ENCODE measurements at regions not wholly inside any gene's neighbourhood (a gene's known extent, or its start where the extent isn't known, plus 50 kb on each side); places are given as distances from the start of the nearest gene placed in this dataset.

DNA sequence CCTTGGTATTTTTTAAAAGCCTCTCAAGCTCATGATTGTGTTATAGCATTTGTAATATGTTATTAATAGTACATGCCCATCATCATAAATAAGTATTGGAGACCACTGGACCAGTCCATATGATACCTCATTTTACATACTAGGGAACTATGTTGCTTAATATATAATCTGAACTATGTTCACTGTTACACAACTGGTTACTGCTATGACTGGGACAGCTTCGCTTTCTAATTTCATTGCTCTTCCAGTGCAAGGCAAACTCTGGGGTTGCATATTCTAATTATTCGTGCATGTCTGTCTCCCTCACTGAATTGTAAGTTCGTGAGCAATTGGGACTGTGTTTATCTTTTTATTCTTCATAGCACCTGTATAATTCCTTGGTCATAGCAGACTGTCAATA is 330.5 kb downstream of the RAPGEF2 start:
- no peak for DNase-seq (ENCODE audit: low spot score)
- ChIA-PET CTCF (no interaction called here), POLR2A (ENCODE audit: low non-redundant PET) (interaction anchor here (0.6 kb wide), 1 partner anchor 347 kb away, joined by 3 read pairs; no protein-coding TSS in a partner anchor)
- BruUV-seq (replicated peaks) = no TSS peak
- no peak overlapping the region for H3K27ac ChIP-seq (ENCODE audit: low read depth, low read length, poor library complexity, severe bottlenecking)
- peaks cover 12% of the 10 kb centered on the region for H3K4me1 ChIP-seq (ENCODE audit: insufficient read depth, low read length, poor library complexity, severe bottlenecking)
- H3K36me3 ChIP-seq (ENCODE audit: insufficient read depth, low read length, poor library complexity, severe bottlenecking) = no peaks in the 10 kb centered on the region
- intact Hi-C loops (cut with micrococcal nuclease; ENCODE audit: unreplicated experiment) = no loop called here
- no peaks in the 10 kb centered on the region for H3K27me3 ChIP-seq (replicated peaks; ENCODE audit: insufficient read depth, low read depth, low read length, poor library complexity)
- no peaks in the 10 kb centered on the region for H3K9me3 ChIP-seq (ENCODE audit: low read depth, low read length, poor library complexity, severe bottlenecking)
- H3K4me3 ChIP-seq (ENCODE audit: low read depth, low read length, poor library complexity, severe bottlenecking) = no peak overlapping the region
- TF ChIP-seq, protein P1, sequence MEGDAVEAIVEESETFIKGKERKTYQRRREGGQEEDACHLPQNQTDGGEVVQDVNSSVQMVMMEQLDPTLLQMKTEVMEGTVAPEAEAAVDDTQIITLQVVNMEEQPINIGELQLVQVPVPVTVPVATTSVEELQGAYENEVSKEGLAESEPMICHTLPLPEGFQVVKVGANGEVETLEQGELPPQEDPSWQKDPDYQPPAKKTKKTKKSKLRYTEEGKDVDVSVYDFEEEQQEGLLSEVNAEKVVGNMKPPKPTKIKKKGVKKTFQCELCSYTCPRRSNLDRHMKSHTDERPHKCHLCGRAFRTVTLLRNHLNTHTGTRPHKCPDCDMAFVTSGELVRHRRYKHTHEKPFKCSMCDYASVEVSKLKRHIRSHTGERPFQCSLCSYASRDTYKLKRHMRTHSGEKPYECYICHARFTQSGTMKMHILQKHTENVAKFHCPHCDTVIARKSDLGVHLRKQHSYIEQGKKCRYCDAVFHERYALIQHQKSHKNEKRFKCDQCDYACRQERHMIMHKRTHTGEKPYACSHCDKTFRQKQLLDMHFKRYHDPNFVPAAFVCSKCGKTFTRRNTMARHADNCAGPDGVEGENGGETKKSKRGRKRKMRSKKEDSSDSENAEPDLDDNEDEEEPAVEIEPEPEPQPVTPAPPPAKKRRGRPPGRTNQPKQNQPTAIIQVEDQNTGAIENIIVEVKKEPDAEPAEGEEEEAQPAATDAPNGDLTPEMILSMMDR (conservative IDR thresholded peaks at IDR 0.05; ENCODE audit: low read depth, low read length) = no peak
- no peak for TF ChIP-seq EZH2 (IDR thresholded peaks at IDR 0.05; ENCODE audit: borderline replicate concordance, low read depth, low read length, poor library complexity, severe bottlenecking)

DNA sequence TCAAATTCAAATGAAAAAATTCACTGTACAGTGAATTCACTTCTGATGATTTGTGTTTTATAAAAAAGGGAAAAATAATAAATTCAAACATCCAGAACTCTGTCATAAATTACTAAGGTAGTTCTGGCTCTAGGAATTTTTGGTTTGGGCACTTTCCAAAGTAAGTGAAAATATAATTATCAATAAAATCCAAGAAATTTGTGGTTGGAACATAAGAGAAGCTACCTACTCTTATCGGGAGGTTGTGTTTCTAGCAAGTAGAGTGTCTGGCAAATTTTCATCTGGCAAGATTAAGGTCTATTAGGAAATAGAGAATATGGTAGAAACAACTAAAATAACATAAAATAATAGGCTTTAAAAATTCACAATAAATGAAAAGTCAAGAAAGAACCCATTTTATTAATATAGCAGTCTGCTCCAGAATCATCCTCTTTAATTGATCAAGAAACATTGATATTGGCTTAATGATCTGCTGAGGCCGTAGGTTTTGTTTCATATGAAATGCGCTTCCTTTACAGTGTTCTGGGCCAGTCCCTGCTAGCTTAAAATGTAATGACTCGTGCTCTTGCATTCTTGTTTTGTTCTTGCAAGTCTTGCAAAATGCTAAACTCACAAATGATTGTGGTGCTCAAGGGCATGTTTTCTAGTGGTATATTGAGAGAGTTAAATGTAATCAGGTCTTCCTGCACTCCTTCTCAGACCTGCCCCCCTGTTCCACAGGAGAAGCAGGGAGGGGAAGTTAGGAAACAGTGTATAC is 331.4 kb downstream of the RAPGEF2 start:
- POLR2A ChIA-PET (ENCODE audit: low non-redundant PET) = interaction anchor here (0.6 kb wide), 1 partner anchor 346 kb away, joined by 3 read pairs; no protein-coding TSS in a partner anchor
- no peaks in the 10 kb centered on the region for H3K27me3 ChIP-seq (replicated peaks; ENCODE audit: insufficient read depth, low read depth, low read length, poor library complexity)
- BruUV-seq (replicated peaks) = no TSS peak
- no peaks in the 10 kb centered on the region for H3K36me3 ChIP-seq (ENCODE audit: insufficient read depth, low read length, poor library complexity, severe bottlenecking)
- no peak for TF ChIP-seq EZH2 (IDR thresholded peaks at IDR 0.05; ENCODE audit: borderline replicate concordance, low read depth, low read length, poor library complexity, severe bottlenecking)
- TF ChIP-seq, protein P1 (conservative IDR thresholded peaks at IDR 0.05; ENCODE audit: low read depth, low read length) = no peak
- no peaks in the 10 kb centered on the region for H3K9me3 ChIP-seq (ENCODE audit: low read depth, low read length, poor library complexity, severe bottlenecking)
- H3K4me3 ChIP-seq (ENCODE audit: low read depth, low read length, poor library complexity, severe bottlenecking) = no peak overlapping the region
- CTCF ChIA-PET = interaction anchor here (0.6 kb wide), 1 partner anchor 21 kb away, joined by 11 read pairs; no protein-coding TSS in a partner anchor
- DNase-seq (ENCODE audit: low spot score) = peak; percentile 30
- H3K27ac ChIP-seq (ENCODE audit: low read depth, low read length, poor library complexity, severe bottlenecking) = no peak overlapping the region
- peaks cover 12% of the 10 kb centered on the region for H3K4me1 ChIP-seq (ENCODE audit: insufficient read depth, low read length, poor library complexity, severe bottlenecking)
- intact Hi-C loops (cut with micrococcal nuclease; ENCODE audit: unreplicated experiment) = no loop called here

DNA sequence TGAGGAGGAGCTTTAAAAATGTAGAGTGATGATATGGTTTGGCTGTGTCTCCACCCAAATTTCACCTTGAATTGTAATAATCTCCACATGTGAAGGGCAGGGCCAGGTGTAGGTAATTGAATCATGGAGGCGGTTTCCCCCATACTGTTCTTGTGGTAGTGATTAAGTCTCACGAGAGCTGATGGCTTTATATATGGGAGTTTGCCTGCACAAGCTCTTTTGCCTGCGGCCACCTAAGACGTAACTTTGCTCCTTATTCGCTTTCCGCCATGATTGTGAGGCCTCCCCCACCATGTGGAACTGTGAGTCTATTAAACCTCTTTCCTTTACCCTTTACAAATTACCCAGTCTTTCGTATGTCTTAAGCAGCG is 332.0 kb downstream of the RAPGEF2 start:
- no peak for TF ChIP-seq EZH2 (IDR thresholded peaks at IDR 0.05; ENCODE audit: borderline replicate concordance, low read depth, low read length, poor library complexity, severe bottlenecking)
- TF ChIP-seq, protein P1 (conservative IDR thresholded peaks at IDR 0.05; ENCODE audit: low read depth, low read length) = no peak
- Histone ChIP-seq H3K9me3 (ENCODE audit: low read depth, low read length, poor library complexity, severe bottlenecking) (no peaks in the 10 kb centered on the region), H3K27ac (ENCODE audit: low read depth, low read length, poor library complexity, severe bottlenecking) (no peak overlapping the region), H3K36me3 (ENCODE audit: insufficient read depth, low read length, poor library complexity, severe bottlenecking) (no peaks in the 10 kb centered on the region), H3K4me1 (ENCODE audit: insufficient read depth, low read length, poor library complexity, severe bottlenecking) (peaks cover 12% of the 10 kb centered on the region), H3K27me3 (replicated peaks; ENCODE audit: insufficient read depth, low read depth, low read length, poor library complexity) (no peaks in the 10 kb centered on the region), H3K4me3 (ENCODE audit: low read depth, low read length, poor library complexity, severe bottlenecking) (no peak overlapping the region)
- no TSS peak for BruUV-seq (replicated peaks)
- intact Hi-C loops (cut with micrococcal nuclease; ENCODE audit: unreplicated experiment) = no loop called here
- ChIA-PET CTCF (no interaction called here), POLR2A (ENCODE audit: low non-redundant PET) (no interaction called here)
- DNase-seq (ENCODE audit: low spot score) = no peak

All from A673 (cell line).